ENCODE measurements at regions not wholly inside any gene's neighbourhood (a gene's known extent, or its start where the extent isn't known, plus 50 kb on each side); places are given as distances from the start of the nearest gene placed in this dataset.

GRCh38 chr4:25494166-25494565, 117.1 kb downstream of the ANAPC4 start:
- TF ChIP-seq POLR2A (IDR thresholded peaks at IDR 0.05) (no peak), CTCF (IDR thresholded peaks at IDR 0.05 in 8 of 11, conservative IDR thresholded peaks at IDR 0.05 in 3 of 11) (no peak), POLR2AphosphoS5 (IDR thresholded peaks at IDR 0.05) (no peak)
